HEK293T (cell line): ENCODE measurements at regions not wholly inside any gene's neighbourhood (a gene's known extent, or its start where the extent isn't known, plus 50 kb on each side); places are given as distances from the start of the nearest gene placed in this dataset.

Experiments used
- CTCF ChIA-PET: fragments of 350-600 bp; formaldehyde crosslinking; extraction: SDS; loops from one replicate; lab custom pipeline; 2021; ENCODE audit warnings: antibody characterized with exemption, inconsistent platforms; lab: Yijun Ruan, JAX
- POLR2A ChIA-PET: fragments of 350-600 bp; formaldehyde crosslinking; extraction: SDS; loops from one replicate; lab custom pipeline; 2020; ENCODE audit warnings: antibody characterized with exemption, inconsistent platforms; lab: Yijun Ruan, JAX
- DNase-seq: peaks from one replicate; pipeline ENCODE4 v3.0.0; 2012; ENCODE audit warnings: mixed read lengths; ENCODE audit errors: extremely low spot score
- ARNT ChIP-seq: fragments of 450-650 bp; IDR thresholded peaks from 2 replicates; pipeline ENCODE4 v1.6.1; 2017; ENCODE audit warnings: mild to moderate bottlenecking
- BHLHE40 ChIP-seq: fragments of 450-650 bp; IDR thresholded peaks from 2 replicates; pipeline ENCODE4 v1.6.1; 2016; ENCODE audit warnings: mild to moderate bottlenecking, moderate library complexity, borderline replicate concordance
- CTBP1 ChIP-seq: fragments of 450-650 bp; IDR thresholded peaks from 2 replicates; pipeline ENCODE4 v1.6.1; 2016; ENCODE audit warnings: borderline replicate concordance
- ELF4 ChIP-seq: fragments of 450-650 bp; IDR thresholded peaks from 2 replicates; pipeline ENCODE4 v1.6.1; 2017; ENCODE audit warnings: antibody characterized with exemption
- FOXA1 ChIP-seq: fragments of 450-650 bp; IDR thresholded peaks from 2 replicates; pipeline ENCODE4 v1.6.1; 2016; ENCODE audit warnings: mild to moderate bottlenecking
- FOXK2 ChIP-seq: fragments of 450-650 bp; IDR thresholded peaks from 2 replicates; pipeline ENCODE4 v1.6.1; 2016; ENCODE audit warnings: mild to moderate bottlenecking
- FOXM1 ChIP-seq: fragments of 450-650 bp; IDR thresholded peaks from 2 replicates; pipeline ENCODE4 v1.6.1; 2017; ENCODE audit warnings: mild to moderate bottlenecking, borderline replicate concordance
- HDGF ChIP-seq: fragments of 450-650 bp; IDR thresholded peaks from 2 replicates; pipeline ENCODE4 v1.6.1; 2017; ENCODE audit warnings: antibody characterized with exemption, borderline replicate concordance
- L3MBTL2 ChIP-seq: fragments of 450-650 bp; conservative IDR thresholded peaks from 2 replicates; pipeline ENCODE4 v1.6.1; 2016; ENCODE audit warnings: mild to moderate bottlenecking
- LEF1 ChIP-seq: fragments of 450-650 bp; IDR thresholded peaks from 2 replicates; pipeline ENCODE4 v1.6.1; 2017; ENCODE audit warnings: mild to moderate bottlenecking, borderline replicate concordance
- NFRKB ChIP-seq: fragments of 450-650 bp; IDR thresholded peaks from 2 replicates; pipeline ENCODE4 v1.6.1; 2016; ENCODE audit warnings: mild to moderate bottlenecking, moderate library complexity
- SP1 ChIP-seq: fragments of 450-650 bp; IDR thresholded peaks from 2 replicates; pipeline ENCODE4 v1.6.1; 2017
- SUZ12 ChIP-seq: fragments of 450-650 bp; IDR thresholded peaks from 2 replicates; pipeline ENCODE4 v1.6.1; 2016; ENCODE audit warnings: mild to moderate bottlenecking
- TARDBP ChIP-seq: fragments of 450-650 bp; IDR thresholded peaks from 2 replicates; pipeline ENCODE4 v1.6.1; 2016
- ZNF384 ChIP-seq: fragments of 450-650 bp; IDR thresholded peaks from 2 replicates; pipeline ENCODE4 v1.6.1; 2016
- TF ChIP-seq, protein P1 (sequence below): fragments of 450-650 bp; IDR thresholded peaks from 2 replicates; pipeline ENCODE4 v1.6.1; 2016

DNA sequence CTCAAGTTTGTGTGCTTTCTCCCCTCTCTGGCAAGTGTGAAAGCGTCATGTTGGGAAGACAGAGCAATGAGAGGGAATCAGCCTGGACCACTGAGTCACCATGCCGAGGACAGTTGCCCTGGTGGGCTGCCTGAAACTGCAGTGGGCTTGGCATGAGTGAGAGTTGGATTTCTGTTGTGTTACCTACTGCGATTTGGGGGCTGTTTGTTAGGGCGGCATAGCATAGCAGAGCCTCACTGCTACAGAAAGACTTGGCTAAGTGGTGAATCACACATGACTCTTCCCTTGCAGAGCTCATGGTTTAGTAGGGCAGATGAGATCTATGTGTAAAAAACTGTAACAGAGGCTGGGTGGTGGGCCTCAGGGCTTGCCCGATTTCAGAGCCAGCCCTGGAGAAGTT is 324.6 kb downstream of the C16orf95 start:
- DNase-seq: no peak
- TF ChIP-seq BHLHE40 (no peak), ARNT (no peak)
- CTCF ChIA-PET: no interaction called here
- POLR2A ChIA-PET: no interaction called here

DNA sequence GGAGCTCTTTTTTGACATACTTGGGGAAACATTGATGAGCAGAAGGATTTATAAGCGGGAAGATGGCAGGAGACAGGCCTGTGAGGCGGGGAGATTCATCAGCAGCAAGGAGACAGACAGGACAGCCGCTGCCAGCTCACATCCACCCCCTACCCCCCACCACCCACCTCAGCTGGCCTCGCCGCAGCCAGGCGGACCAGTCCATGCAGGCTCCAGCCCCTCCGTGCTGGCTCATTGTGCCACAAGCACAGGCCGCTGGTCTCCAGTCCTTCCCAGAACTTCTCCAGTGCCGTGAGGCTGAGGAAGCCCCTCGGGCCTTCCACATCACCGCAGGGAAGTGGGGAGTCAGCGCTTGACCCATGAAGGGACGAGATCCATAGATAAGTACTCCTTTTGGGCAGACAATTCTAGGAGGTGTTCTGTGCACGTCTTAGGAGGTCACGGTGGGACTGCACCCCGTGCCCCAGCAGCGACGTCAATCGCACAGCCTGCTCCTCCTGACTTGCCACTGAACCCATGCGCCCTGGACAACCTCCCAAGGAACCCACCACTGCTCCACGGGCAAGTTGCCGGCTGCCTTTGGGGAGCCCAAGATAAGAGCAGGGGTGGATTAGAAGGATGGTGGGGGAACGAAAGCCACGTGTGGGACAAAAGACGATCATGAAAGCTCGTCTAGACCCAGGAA is 323.6 kb downstream of the C16orf95 start:
- CTCF ChIA-PET: no interaction called here
- DNase-seq: no peak
- POLR2A ChIA-PET: no interaction called here
- TF ChIP-seq TARDBP: no peak
- TF ChIP-seq CTBP1: no peak
- no peak for TF ChIP-seq FOXM1
- no peak for TF ChIP-seq HDGF
- TF ChIP-seq, protein P1, sequence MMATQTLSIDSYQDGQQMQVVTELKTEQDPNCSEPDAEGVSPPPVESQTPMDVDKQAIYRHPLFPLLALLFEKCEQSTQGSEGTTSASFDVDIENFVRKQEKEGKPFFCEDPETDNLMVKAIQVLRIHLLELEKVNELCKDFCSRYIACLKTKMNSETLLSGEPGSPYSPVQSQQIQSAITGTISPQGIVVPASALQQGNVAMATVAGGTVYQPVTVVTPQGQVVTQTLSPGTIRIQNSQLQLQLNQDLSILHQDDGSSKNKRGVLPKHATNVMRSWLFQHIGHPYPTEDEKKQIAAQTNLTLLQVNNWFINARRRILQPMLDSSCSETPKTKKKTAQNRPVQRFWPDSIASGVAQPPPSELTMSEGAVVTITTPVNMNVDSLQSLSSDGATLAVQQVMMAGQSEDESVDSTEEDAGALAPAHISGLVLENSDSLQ: no peak
- TF ChIP-seq SUZ12: no peak
- no peak for TF ChIP-seq BHLHE40

DNA sequence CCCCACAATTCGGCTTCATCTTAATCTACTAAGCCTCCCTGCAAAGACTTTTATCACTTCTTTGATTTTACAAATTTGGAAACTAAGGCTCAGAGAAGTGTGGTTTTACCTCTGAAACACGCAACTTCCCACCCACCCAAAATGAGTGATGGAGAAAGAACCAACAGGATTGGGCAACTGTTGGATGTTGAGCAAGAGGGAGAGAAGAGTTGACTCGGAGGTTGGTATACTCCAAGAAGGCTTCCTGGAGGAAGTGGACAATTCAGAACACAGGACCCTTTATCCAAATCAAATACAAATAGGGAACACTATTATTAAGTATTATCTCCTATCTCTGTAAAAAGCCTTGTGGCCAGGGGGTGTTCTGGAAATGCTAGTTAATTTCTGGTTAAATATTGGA is 323.0 kb downstream of the C16orf95 start:
- DNase-seq: no peak
- ChIA-PET CTCF (no interaction called here), POLR2A (no interaction called here)
- no peak for TF ChIP-seq LEF1
- TF ChIP-seq SUZ12: no peak
- TF ChIP-seq NFRKB: no peak
- no peak for TF ChIP-seq ELF4

DNA sequence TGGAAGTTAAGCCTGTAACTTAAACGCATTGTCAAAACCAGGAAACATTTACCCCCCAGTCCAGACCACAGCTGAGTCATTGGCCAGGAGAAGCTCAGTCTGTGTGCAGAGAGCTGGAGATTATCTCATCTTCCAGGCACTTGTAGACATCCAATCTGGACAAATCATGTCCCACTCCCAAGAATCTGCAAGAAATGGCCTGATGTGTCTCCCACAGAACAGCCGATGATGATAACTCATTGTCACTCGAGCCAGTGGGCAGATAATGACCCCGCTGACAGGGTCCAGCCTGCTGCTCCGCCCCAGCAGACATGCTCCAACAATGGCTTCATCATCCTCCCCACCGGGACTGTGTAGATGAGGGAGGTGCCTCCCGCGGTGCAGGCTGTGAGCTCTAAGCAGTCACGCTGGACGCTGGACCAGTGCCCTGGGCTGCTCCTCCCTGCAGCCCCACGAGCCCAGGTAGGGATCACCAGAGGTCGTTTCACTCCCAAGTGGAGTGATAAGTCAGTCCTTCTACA is 322.5 kb downstream of the C16orf95 start:
- no peak for DNase-seq
- TF ChIP-seq ELF4 (no peak), SP1 (no peak), NFRKB (no peak), ARNT (no peak), FOXK2 (no peak), FOXA1 (no peak), FOXM1 (no peak), BHLHE40 (no peak), ZNF384 (no peak), L3MBTL2 (no peak), SUZ12 (no peak), TARDBP (no peak), LEF1 (no peak), HDGF (no peak)
- TF ChIP-seq, protein P1: no peak
- CTCF ChIA-PET: no interaction called here
- POLR2A ChIA-PET: no interaction called here

DNA sequence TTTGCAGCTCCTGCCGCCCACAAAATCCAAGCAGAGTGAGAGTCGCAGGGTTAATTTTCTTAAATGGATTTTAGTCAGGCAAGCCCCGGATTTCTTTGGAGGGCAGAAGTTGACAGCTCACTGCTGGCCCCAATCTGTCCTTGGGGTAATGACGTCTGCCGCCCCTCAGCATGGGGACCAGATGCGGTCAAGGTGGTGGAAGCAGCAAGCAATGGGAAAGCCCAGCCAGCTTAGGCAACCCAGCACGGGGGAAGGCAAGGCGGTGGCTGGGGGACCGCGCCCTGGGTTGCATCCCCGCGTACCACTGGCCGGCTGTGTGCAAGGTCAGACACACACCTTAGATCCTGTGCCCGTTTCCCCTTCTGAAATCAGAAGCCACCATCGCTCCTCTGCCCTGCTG is 321.7 kb downstream of the C16orf95 start:
- ChIA-PET CTCF (no interaction called here), POLR2A (no interaction called here)
- DNase-seq: no peak
- TF ChIP-seq TARDBP: no peak
- no peak for TF ChIP-seq ARNT
- TF ChIP-seq LEF1: no peak
- TF ChIP-seq FOXM1: no peak
- TF ChIP-seq L3MBTL2: no peak
- TF ChIP-seq FOXA1: no peak
- no peak for TF ChIP-seq HDGF

DNA sequence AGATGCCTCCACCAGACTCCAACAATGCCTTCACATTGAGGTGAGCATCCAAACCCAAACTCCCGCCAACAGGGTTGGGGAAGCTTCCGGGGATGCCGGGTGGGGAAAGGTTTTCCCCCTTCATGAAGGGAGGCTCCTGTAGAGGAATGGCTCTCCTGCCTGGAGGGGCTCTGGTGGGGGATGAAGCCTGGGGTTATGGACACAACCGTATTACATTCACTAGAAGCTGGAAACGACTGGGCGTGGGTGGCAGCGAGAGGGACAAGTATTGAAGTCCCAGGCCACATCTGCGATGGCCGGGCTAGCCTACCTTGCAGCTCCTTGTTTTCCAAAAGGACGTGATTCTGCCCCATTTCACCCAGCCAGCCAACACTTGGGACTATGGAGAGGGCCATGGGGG is 321.1 kb downstream of the C16orf95 start:
- TF ChIP-seq LEF1: no peak
- POLR2A ChIA-PET: no interaction called here
- DNase-seq: no peak
- CTCF ChIA-PET: no interaction called here

DNA sequence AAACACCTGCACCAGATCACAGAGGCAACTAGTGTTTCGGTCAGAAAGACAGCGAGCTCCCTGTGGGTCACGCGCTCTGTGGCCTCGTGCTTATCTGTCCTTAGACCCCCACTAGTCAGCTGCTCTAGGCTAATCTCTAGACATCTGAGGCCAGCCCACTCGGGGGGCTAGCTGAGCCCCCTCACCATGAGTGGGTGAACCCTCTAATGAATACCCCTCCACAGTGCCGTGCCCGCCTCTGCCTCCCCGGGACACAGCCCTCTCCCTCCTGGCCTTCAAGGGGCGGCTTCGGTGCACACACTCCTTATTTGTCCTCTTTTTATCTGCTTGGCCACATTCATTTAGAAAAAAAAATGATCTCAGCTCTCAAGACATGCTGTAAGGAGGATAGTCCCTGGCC is 320.1 kb downstream of the C16orf95 start:
- ChIA-PET CTCF (no interaction called here), POLR2A (no interaction called here)
- TF ChIP-seq LEF1 (no peak), FOXA1 (no peak), ARNT (no peak), ZNF384 (no peak), FOXM1 (no peak), ELF4 (no peak), NFRKB (no peak), HDGF (no peak), CTBP1 (no peak), SP1 (no peak), SUZ12 (no peak), BHLHE40 (no peak), TARDBP (no peak), FOXK2 (no peak), L3MBTL2 (no peak)
- TF ChIP-seq, protein P1: no peak
- DNase-seq: no peak
